ENCODE measurements at regions not wholly inside any gene's neighbourhood (a gene's known extent, or its start where the extent isn't known, plus 50 kb on each side); places are given as distances from the start of the nearest gene placed in this dataset.

DNA sequence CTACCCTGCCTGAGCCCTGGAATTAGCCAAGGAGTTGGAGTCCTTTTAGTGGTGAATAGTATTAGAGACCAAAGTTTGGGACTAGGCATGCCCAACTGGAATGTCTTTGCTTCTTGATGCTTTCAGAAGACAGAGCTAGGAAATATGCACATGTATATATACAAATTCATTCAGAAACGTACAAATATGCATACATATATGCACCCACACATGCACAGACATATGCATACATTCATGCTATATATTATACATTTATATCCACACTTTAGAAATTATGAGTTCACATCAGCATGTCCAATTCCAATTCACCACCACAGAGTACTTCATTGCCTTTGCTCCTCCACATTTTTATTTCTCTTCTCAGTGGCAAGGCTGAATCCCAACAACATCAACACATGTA, 398.3 kb upstream of the MPDZ start:
- Histone ChIP-seq H3K36me3 (ENCODE audit: control insufficient read depth in 3 of 3, insufficient read depth in 2 of 3, low read depth in 1 of 3, low read length in 3 of 3) (no peaks in the 10 kb centered on the region), H3K4me1 (ENCODE audit: control insufficient read depth in 3 of 3, insufficient read depth in 2 of 3, low read depth in 1 of 3, low read length in 2 of 3) (no peaks in the 10 kb centered on the region), H3K4me3 (ENCODE audit: low read depth in 1 of 3, low read length in 3 of 3) (no peak overlapping the region), H3K27me3 (ENCODE audit: control insufficient read depth in 3 of 3, insufficient read depth in 3 of 3, low read length in 3 of 3) (no peaks in the 10 kb centered on the region), H3K27ac (ENCODE audit: low read depth in 1 of 3, low read length in 2 of 3) (no peak overlapping the region), H3K9me3 (ENCODE audit: control insufficient read depth in 2 of 2, insufficient read depth in 1 of 2, low read depth in 1 of 2, low read length in 1 of 2) (no peaks in the 10 kb centered on the region)
- no peak for DNase-seq
- FAIRE-seq = no peak
- 0 to 44% (median 6%) methylated on average over 1 of the region's 1 CpG for WGBS, 3 donors

DNA sequence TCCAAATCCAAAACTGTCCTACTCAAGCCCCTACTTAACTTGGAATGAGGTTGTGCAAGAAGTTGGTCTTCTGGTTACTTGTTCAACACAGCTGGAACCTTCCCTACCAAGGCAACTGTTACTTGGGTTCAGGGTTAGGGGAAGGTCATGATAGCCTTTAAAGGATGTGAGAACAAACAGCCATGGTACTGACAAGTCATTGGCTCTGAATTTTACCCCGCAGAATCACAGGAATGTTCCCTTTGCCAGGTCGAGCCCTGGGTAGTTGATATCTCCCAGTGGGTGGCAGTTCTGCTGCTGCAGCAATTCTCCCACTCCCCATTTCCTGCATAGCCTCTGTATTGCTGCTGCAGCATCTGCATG, 396.1 kb upstream of the MPDZ start:
- H3K9me3 ChIP-seq (ENCODE audit: control insufficient read depth in 2 of 2, insufficient read depth in 1 of 2, low read depth in 1 of 2, low read length in 1 of 2) = peaks cover 0 to 4% of the 10 kb centered on the region in 2 donors
- H3K27me3 ChIP-seq (ENCODE audit: control insufficient read depth in 3 of 3, insufficient read depth in 3 of 3, low read length in 3 of 3) = no peaks in the 10 kb centered on the region
- no peaks in the 10 kb centered on the region for H3K36me3 ChIP-seq (ENCODE audit: control insufficient read depth in 3 of 3, insufficient read depth in 2 of 3, low read depth in 1 of 3, low read length in 3 of 3)
- FAIRE-seq (no peak), DNase-seq (no peak)
- no peak overlapping the region for H3K27ac ChIP-seq (ENCODE audit: low read depth in 1 of 3, low read length in 2 of 3)
- H3K4me1 ChIP-seq (ENCODE audit: control insufficient read depth in 3 of 3, insufficient read depth in 2 of 3, low read depth in 1 of 3, low read length in 2 of 3) = no peaks in the 10 kb centered on the region
- WGBS, 3 donors = 16 to 49% (median 47%) methylated on average over 2 of the region's 2 CpGs
- no peak overlapping the region for H3K4me3 ChIP-seq (ENCODE audit: low read depth in 1 of 3, low read length in 3 of 3)

DNA sequence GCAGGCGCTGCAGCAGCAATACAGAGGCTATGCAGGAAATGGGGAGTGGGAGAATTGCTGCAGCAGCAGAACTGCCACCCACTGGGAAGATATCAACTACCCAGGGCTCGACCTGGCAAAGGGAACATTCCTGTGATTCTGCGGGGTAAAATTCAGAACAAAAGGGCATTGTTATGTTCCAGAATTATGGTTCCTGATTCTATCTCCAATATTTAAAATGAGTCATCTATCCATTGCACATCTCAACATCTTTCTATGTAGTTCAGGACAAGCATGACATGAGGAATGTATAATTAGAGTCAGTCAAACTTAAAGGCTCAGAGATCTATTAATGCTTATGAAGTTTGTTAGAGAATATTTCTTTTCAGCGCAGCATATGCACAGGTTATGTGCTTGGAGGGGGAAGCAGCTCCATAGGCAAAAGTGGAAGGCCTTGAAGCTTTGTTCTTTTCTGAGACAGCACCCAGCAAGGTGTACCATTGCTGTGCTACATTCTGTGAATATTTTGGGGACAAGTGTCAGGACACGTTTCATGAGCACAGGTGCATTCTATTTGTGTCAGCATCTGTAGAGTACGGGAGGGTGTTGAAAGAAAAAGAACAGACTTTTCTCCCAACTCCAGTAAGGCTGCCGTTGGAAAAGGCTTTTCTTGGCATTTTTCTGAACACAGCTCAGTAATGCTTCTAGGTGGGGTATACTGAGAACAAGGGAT, 395.6 kb upstream of the MPDZ start:
- 64 to 71% (median 65%) methylated on average over 7 of the region's 7 CpGs for WGBS, 3 donors
- no peak for FAIRE-seq
- DNase-seq = no peak

GRCh38 chr9:13673348-13673747, 393.9 kb upstream of the MPDZ start:
- no peak for DNase-seq
- Histone ChIP-seq H3K4me3 (ENCODE audit: low read depth in 1 of 3, low read length in 3 of 3) (no peak overlapping the region), H3K27me3 (ENCODE audit: control insufficient read depth in 3 of 3, insufficient read depth in 3 of 3, low read length in 3 of 3) (no peaks in the 10 kb centered on the region), H3K4me1 (ENCODE audit: control insufficient read depth in 3 of 3, insufficient read depth in 2 of 3, low read depth in 1 of 3, low read length in 2 of 3) (no peaks in the 10 kb centered on the region), H3K36me3 (ENCODE audit: control insufficient read depth in 3 of 3, insufficient read depth in 2 of 3, low read depth in 1 of 3, low read length in 3 of 3) (no peaks in the 10 kb centered on the region), H3K9me3 (ENCODE audit: control insufficient read depth in 2 of 2, insufficient read depth in 1 of 2, low read depth in 1 of 2, low read length in 1 of 2) (peaks cover 0 to 4% of the 10 kb centered on the region in 2 donors), H3K27ac (ENCODE audit: low read depth in 1 of 3, low read length in 2 of 3) (no peak overlapping the region)
- 32 to 73% (median 44%) methylated on average over 3 of the region's 3 CpGs for WGBS, 3 donors
- FAIRE-seq = no peak

More for the DNA sequence above, 395.6 kb upstream of the MPDZ start:
- no peaks in the 10 kb centered on the region for H3K36me3 ChIP-seq (ENCODE audit: control insufficient read depth in 3 of 3, insufficient read depth in 2 of 3, low read depth in 1 of 3, low read length in 3 of 3)
- H3K4me3 ChIP-seq (ENCODE audit: low read depth in 1 of 3, low read length in 3 of 3) = no peak overlapping the region
- no peak overlapping the region for H3K27ac ChIP-seq (ENCODE audit: low read depth in 1 of 3, low read length in 2 of 3)
- H3K9me3 ChIP-seq (ENCODE audit: control insufficient read depth in 2 of 2, insufficient read depth in 1 of 2, low read depth in 1 of 2, low read length in 1 of 2) = peaks cover 0 to 4% of the 10 kb centered on the region in 2 donors
- no peaks in the 10 kb centered on the region for H3K4me1 ChIP-seq (ENCODE audit: control insufficient read depth in 3 of 3, insufficient read depth in 2 of 3, low read depth in 1 of 3, low read length in 2 of 3)
- H3K27me3 ChIP-seq (ENCODE audit: control insufficient read depth in 3 of 3, insufficient read depth in 3 of 3, low read length in 3 of 3) = no peaks in the 10 kb centered on the region

GRCh38 chr9:13665418-13666066, 386.1 kb upstream of the MPDZ start:
- Histone ChIP-seq H3K4me1 (ENCODE audit: control insufficient read depth in 3 of 3, insufficient read depth in 2 of 3, low read depth in 1 of 3, low read length in 2 of 3) (no peaks in the 10 kb centered on the region), H3K9me3 (ENCODE audit: control insufficient read depth in 2 of 2, insufficient read depth in 1 of 2, low read depth in 1 of 2, low read length in 1 of 2) (peaks cover 0 to 5% of the 10 kb centered on the region in 2 donors), H3K36me3 (ENCODE audit: control insufficient read depth in 3 of 3, insufficient read depth in 2 of 3, low read depth in 1 of 3, low read length in 3 of 3) (no peaks in the 10 kb centered on the region), H3K27me3 (ENCODE audit: control insufficient read depth in 3 of 3, insufficient read depth in 3 of 3, low read length in 3 of 3) (no peaks in the 10 kb centered on the region), H3K27ac (ENCODE audit: low read depth in 1 of 3, low read length in 2 of 3) (no peak overlapping the region), H3K4me3 (ENCODE audit: low read depth in 1 of 3, low read length in 3 of 3) (no peak overlapping the region)
- DNase-seq (peak in 1 of 2 donors; percentile 25), FAIRE-seq (no peak)
- WGBS, 3 donors = 75 to 80% (median 80%) methylated on average over 4 of the region's 4 CpGs

GRCh38 chr9:13661014-13661413, 381.5 kb upstream of the MPDZ start:
- H3K36me3 ChIP-seq (ENCODE audit: control insufficient read depth in 3 of 3, insufficient read depth in 2 of 3, low read depth in 1 of 3, low read length in 3 of 3) = no peaks in the 10 kb centered on the region
- FAIRE-seq (no peak), DNase-seq (peak in 1 of 2 donors; percentile 2)
- no peaks in the 10 kb centered on the region for H3K27me3 ChIP-seq (ENCODE audit: control insufficient read depth in 3 of 3, insufficient read depth in 3 of 3, low read length in 3 of 3)
- H3K27ac ChIP-seq (ENCODE audit: low read depth in 1 of 3, low read length in 2 of 3) = no peak overlapping the region
- WGBS, 3 donors = 46 to 71% (median 51%) methylated on average over 3 of the region's 3 CpGs
- no peaks in the 10 kb centered on the region for H3K4me1 ChIP-seq (ENCODE audit: control insufficient read depth in 3 of 3, insufficient read depth in 2 of 3, low read depth in 1 of 3, low read length in 2 of 3)
- H3K9me3 ChIP-seq (ENCODE audit: control insufficient read depth in 2 of 2, insufficient read depth in 1 of 2, low read depth in 1 of 2, low read length in 1 of 2) = peaks cover 0 to 2% of the 10 kb centered on the region in 2 donors
- no peak overlapping the region for H3K4me3 ChIP-seq (ENCODE audit: low read depth in 1 of 3, low read length in 3 of 3)

- Histone ChIP-seq H3K36me3 (ENCODE audit: control insufficient read depth in 3 of 3, insufficient read depth in 2 of 3, low read depth in 1 of 3, low read length in 3 of 3) (no peaks in the 10 kb centered on the region), H3K4me1 (ENCODE audit: control insufficient read depth in 3 of 3, insufficient read depth in 2 of 3, low read depth in 1 of 3, low read length in 2 of 3) (no peaks in the 10 kb centered on the region), H3K4me3 (ENCODE audit: low read depth in 1 of 3, low read length in 3 of 3) (no peak overlapping the region), H3K27ac (ENCODE audit: low read depth in 1 of 3, low read length in 2 of 3) (no peak overlapping the region), H3K27me3 (ENCODE audit: control insufficient read depth in 3 of 3, insufficient read depth in 3 of 3, low read length in 3 of 3) (no peaks in the 10 kb centered on the region), H3K9me3 (ENCODE audit: control insufficient read depth in 2 of 2, insufficient read depth in 1 of 2, low read depth in 1 of 2, low read length in 1 of 2) (peaks cover 0 to 6% of the 10 kb centered on the region in 2 donors)
- FAIRE-seq (no peak), DNase-seq (no peak)
- whole genome bisulfite sequencing, 3 donors = 74 to 80% (median 78%) methylated on average over 6 of the region's 6 CpGs
These were observed 372.6 kb upstream of the MPDZ start for GRCh38 chr9:13651969-13652663.

- WGBS, 3 donors = 87 to 90% (median 89%) methylated on average over 8 of the region's 8 CpGs
- DNase-seq (no peak), FAIRE-seq (no peak)
- no peak overlapping the region for H3K27ac ChIP-seq (ENCODE audit: low read depth in 1 of 3, low read length in 2 of 3)
- no peak overlapping the region for H3K4me3 ChIP-seq (ENCODE audit: low read depth in 1 of 3, low read length in 3 of 3)
- H3K4me1 ChIP-seq (ENCODE audit: control insufficient read depth in 3 of 3, insufficient read depth in 2 of 3, low read depth in 1 of 3, low read length in 2 of 3) = no peaks in the 10 kb centered on the region
- H3K36me3 ChIP-seq (ENCODE audit: control insufficient read depth in 3 of 3, insufficient read depth in 2 of 3, low read depth in 1 of 3, low read length in 3 of 3) = no peaks in the 10 kb centered on the region
- no peaks in the 10 kb centered on the region for H3K27me3 ChIP-seq (ENCODE audit: control insufficient read depth in 3 of 3, insufficient read depth in 3 of 3, low read length in 3 of 3)
- H3K9me3 ChIP-seq (ENCODE audit: control insufficient read depth in 2 of 2, insufficient read depth in 1 of 2, low read depth in 1 of 2, low read length in 1 of 2) = peaks cover 0 to 6% of the 10 kb centered on the region in 2 donors
These were observed 372.0 kb upstream of the MPDZ start for GRCh38 chr9:13651526-13651925.
